Left hindlimb (tissue), 1 donor: ENCODE measurements at regions not wholly inside any gene's neighbourhood (a gene's known extent, or its start where the extent isn't known, plus 50 kb on each side); places are given as distances from the start of the nearest gene placed in this dataset.

ENCODE experiments used
- DNase-seq: peaks from one replicate; pipeline ENCODE4 v3.0.0-alpha.2; 2018

GRCh38 chr1:79117376-79117775 lies 110.8 kb upstream of the ADGRL4 start:
- DNase-seq = no peak

DNA sequence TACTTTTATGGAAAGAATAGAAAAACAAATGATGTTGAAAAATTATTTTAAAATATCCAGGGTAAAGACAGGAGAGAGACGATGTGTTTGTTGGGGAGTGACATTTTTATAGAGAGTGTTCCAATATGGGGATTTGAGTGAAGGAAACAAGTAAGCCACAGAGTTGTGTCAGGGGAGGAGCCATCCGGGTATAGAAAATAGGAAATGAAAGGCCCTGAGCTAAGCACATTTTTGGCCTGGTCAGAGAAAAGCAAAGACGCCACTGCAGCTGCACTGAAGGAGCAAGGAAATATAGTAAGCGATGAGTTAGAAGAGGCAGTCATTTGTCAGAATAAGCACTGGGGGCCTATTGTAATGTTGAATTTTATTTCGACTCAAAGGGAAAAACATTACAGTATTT lies 107.3 kb upstream of the ADGRL4 start:
- DNase-seq = no peak

DNA sequence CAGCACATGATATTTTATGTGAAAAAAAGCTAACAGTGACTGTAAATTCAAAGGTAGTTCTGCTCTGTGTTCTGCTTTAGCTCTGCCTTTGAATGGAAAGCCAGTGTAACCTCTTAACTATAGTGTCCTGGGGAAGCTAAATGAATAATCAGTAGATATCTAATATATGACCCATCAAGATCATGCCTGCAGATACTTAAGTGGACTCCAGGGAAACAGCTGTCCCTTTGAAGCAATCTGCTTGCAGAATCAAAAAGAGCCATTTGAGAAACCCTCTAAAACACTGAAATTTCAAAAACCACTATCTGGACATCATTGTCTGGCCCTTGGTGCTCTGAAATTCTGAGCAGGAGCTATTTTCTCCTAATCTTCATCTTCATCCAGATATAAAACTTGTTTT lies 104.2 kb upstream of the ADGRL4 start:
- DNase-seq = no peak

DNA sequence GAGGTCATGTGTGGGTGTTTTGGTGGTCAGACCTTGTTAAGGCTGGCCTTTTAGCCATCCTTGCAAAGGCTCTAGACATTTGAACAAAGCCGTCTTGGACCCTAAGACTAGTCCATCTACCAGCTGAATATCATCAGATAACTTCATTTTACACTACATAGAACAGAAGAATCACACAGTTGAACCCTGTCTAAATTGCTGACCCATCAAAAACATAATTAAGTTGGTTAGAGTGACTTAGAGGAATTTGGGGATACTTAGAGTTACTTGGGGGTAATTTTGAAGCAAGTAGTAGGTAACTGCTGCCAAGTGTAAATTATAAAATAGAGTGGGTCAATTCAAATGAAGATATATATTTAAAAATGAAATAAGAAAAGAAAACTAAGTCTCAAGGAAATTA lies 102.9 kb upstream of the ADGRL4 start:
- no peak for DNase-seq

DNA sequence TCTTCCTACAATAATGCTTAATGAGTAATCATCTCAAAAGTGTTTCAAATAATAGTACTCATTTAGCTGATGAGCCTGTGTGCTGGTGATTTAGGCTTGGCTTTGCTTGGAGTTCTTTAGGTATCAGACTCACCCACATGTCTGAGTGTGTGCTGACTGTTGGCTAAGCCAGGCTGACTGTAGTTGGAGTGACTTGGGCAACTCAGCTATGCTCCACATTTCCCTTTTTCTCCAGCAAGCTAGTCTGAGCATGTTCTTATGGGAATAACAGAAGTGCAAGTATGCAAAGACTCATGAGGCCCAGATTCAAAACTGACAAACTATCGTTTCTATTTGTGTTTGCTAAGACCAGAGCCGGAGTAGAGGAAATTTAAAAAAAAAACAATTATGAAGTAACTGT lies 99.0 kb upstream of the ADGRL4 start:
- no peak for DNase-seq

DNA sequence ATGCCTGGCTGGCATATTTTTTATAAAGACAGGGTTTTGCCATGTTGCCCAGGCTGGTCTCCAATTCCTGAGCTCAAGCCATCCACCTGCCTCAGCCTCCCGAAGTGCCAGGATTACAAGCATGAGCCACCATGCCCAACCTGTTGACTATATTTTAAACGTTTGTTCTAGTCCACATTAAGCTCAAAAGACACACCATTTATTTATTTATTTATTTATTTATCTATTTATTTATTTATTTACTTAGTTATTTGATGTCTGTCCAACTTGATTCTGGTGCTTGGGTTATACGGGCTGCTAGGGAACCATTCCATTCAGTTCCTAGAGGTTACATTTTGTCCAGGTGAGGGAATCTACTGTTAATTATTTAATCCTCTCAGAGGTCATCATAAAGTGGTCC lies 98.1 kb upstream of the ADGRL4 start:
- no peak for DNase-seq

DNA sequence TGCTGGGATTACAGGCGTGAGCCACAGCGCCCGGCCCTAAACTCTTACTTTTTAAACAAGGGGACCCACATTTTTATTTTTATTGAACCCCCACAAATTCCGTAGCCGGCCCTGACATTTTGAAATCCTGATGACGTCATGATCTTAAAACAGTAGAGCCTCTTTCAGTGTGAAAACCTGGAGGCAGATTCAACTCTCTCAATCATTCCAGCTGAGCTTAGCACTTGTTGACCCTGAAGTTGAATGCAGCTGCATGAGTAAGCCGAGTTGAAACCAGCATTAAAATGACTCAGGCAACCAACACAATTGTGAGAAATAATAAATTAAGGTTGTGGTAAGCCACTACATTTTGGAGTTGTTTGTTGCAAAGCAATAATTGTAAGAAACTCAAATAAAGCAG lies 93.9 kb upstream of the ADGRL4 start:
- no peak for DNase-seq

DNA sequence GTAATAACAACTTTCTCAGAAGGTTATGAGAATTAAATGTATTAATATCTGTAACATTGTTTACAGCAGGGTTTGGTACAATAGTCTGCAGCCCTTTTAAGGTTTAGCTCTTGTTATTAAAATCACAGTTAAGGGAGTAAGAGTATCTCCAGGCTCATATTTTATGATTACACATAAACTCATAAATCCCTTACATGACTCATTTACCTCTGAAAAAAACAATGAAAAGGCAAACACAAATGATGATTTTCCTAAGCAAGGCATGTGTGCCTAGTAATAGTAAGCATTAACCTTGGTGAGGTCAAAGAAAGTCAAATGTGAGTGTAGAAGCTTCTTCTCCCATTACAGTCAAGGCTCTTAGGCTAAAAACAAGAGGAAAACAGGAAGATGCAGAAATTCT lies 84.5 kb upstream of the ADGRL4 start:
- no peak for DNase-seq

DNA sequence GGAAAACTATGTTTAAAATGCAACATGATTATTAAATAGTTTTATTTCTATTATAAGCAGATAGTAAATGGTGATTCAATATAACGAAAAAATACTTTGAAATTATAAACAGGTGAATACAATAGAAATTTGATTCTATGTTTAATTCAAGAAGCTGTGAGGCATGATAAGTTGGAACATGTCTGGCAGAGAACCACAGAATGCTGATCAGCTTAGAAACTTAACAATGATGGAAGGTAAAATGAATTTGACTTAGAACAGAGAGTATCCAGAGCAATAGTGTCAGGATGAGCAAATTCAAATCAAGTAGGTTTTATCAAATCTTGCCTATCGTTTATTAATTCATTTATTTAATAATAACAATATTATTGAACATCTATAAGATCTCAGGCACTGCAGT lies 83.4 kb upstream of the ADGRL4 start:
- DNase-seq = no peak

DNA sequence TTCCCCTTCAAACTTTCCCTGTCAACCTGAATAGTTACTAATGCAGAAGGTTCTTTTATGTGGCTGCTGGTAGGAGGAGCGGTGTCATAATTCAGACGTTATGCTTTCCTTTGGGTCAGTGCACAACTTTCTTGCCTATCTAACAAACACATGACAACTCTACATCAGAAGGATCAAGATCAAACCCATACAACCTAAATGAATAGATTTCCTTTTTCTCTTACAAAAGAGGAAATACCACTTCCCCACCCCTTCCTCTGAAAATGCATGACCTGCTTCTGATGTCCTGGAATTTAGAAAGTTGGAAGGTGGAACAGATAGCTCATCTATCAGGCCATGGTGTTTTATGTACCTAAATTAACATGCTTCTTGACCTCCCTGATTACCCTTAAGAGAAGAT lies 75.7 kb upstream of the ADGRL4 start:
- DNase-seq = no peak

- no peak for DNase-seq
Observed at GRCh38 chr1:79079770-79080169, 73.2 kb upstream of the ADGRL4 start.

DNA sequence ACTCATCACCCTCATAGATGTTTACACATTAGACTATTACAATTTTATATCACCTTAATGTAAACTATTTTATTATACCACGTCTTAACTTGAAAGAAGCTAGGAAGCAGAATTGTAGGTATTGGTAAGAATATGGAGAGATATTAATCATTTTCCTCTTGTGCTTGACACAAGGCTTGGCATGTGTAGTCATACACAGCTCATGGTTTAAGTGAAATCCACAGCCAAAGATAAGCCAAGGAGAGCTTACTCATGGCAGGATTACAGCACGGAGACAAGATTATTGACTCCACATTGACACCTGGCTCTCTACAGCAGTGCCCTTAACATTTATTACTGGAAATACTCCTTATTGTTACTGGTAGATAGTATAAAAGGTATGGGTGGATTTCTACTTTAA lies 68.4 kb upstream of the ADGRL4 start:
- no peak for DNase-seq

GRCh38 chr1:79069828-79070227 lies 63.3 kb upstream of the ADGRL4 start:
- no peak for DNase-seq

DNA sequence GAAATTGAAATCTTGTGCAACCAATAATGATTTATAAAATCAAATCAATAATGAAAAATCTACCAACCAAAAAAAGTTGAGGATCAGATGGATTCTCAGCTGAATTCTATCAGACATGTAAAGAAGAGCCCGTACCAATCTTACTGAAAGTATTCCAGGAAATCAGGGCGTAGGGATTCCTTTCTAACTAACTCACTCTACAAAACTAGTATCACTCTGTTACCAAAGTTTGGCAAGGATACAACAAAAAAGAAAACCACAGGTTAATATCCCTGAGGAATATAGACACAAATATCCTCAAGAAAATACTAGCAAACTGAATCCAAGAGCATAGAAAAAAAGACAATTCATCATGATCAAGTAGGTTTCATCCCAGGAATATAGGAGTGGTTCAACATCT lies 52.8 kb upstream of the ADGRL4 start:
- DNase-seq = no peak
